Parathyroid adenoma (tissue), 2 donors: ENCODE measurements at regions not wholly inside any gene's neighbourhood (a gene's known extent, or its start where the extent isn't known, plus 50 kb on each side); places are given as distances from the start of the nearest gene placed in this dataset.
"Not testable (repeated sequence)": the region's sequence is repeated elsewhere in the genome, so short reads cannot be mapped to it uniquely, and the experiment has no call there.

ENCODE experiments used
- H2AFZ ChIP-seq: fragments of 300-600 bp; sonication (generic); one replicate; pipeline ENCODE4 v1.7.0; 2017; ENCODE audit warnings: antibody characterized with exemption, mild to moderate bottlenecking
- H3K27ac ChIP-seq: fragments of 300-600 bp; sonication (generic); one replicate; pipeline ENCODE4 v1.7.0; 2017
- H3K27me3 ChIP-seq: fragments of 300-600 bp; sonication (generic); one replicate; pipeline ENCODE4 v1.7.0; 2017; ENCODE audit warnings: low read length; ENCODE audit not compliant: control insufficient read depth, insufficient read depth
- H3K36me3 ChIP-seq: fragments of 300-600 bp; sonication (generic); one replicate; pipeline ENCODE4 v1.7.0; 2017; ENCODE audit warnings: low read length; ENCODE audit not compliant: control insufficient read depth, insufficient read depth
- H3K4me1 ChIP-seq: fragments of 300-600 bp; sonication (generic); one replicate; pipeline ENCODE4 v1.7.0; 2017; ENCODE audit warnings: control low read depth
- H3K4me2 ChIP-seq: fragments of 300-600 bp; sonication (generic); one replicate; pipeline ENCODE4 v1.7.0; 2017; ENCODE audit warnings: low read length
- H3K4me3 ChIP-seq: fragments of 300-600 bp; sonication (generic); one replicate; pipeline ENCODE4 v1.7.0; 2017; ENCODE audit warnings: low read depth, low read length
- H3K79me2 ChIP-seq: fragments of 300-600 bp; sonication (generic); one replicate; pipeline ENCODE4 v1.7.0; 2017; ENCODE audit warnings: control low read depth
- H3K9ac ChIP-seq: fragments of 300-600 bp; sonication (generic); one replicate; pipeline ENCODE4 v1.7.0; 2017; ENCODE audit warnings: mild to moderate bottlenecking
- H3K9me3 ChIP-seq: fragments of 300-600 bp; sonication (generic); one replicate; pipeline ENCODE4 v1.7.0; 2017; ENCODE audit warnings: low read length; ENCODE audit not compliant: control insufficient read depth
- CTCF ChIP-seq: fragments of 300-600 bp; sonication (generic); IDR thresholded peaks from one replicate; pipeline ENCODE4 v1.7.0; 2017; ENCODE audit warnings: antibody characterized with exemption, mild to moderate bottlenecking
- donor health status: primary hyperparathyroidism.

- Histone ChIP-seq H3K4me1 (no peaks in the 10 kb centered on the region), H3K79me2 (no peaks in the 10 kb centered on the region), H3K27me3 (no peaks in the 10 kb centered on the region), H2AFZ (no peak overlapping the region), H3K9ac (no peak overlapping the region), H3K36me3 (no peaks in the 10 kb centered on the region), H3K27ac (no peak overlapping the region), H3K9me3 (no peaks in the 10 kb centered on the region), H3K4me3 (no peak overlapping the region), H3K4me2 (no peak overlapping the region)
- TF ChIP-seq CTCF: no peak
Measured at GRCh38 chr21:8998946-8999681, 1522.3 kb upstream of the TPTE start.

- H3K9me3 ChIP-seq, H3K27me3 ChIP-seq, H3K4me2 ChIP-seq, H3K4me1 ChIP-seq, H3K4me3 ChIP-seq, H3K79me2 ChIP-seq, H2AFZ ChIP-seq, H3K36me3 ChIP-seq, H3K9ac ChIP-seq, H3K27ac ChIP-seq: not testable (repeated sequence)
Measured at GRCh38 chr21:9000132-9000531, 1521.3 kb upstream of the TPTE start.

- not testable (repeated sequence) for H3K4me3 ChIP-seq, H3K9ac ChIP-seq, H3K4me2 ChIP-seq, H3K79me2 ChIP-seq, H2AFZ ChIP-seq, H3K27me3 ChIP-seq, H3K36me3 ChIP-seq, H3K9me3 ChIP-seq, H3K4me1 ChIP-seq, H3K27ac ChIP-seq
Measured at GRCh38 chr21:9000671-9001070, 1520.7 kb upstream of the TPTE start.

- not testable (repeated sequence) for H3K4me1 ChIP-seq, H3K27ac ChIP-seq, H3K79me2 ChIP-seq, H3K27me3 ChIP-seq, H3K9ac ChIP-seq, H3K9me3 ChIP-seq, H3K36me3 ChIP-seq, H3K4me3 ChIP-seq, H2AFZ ChIP-seq, H3K4me2 ChIP-seq
Measured at GRCh38 chr21:9001890-9002663, 1519.3 kb upstream of the TPTE start.

GRCh38 chr21:9003909-9004814 is 1517.2 kb upstream of the TPTE start:
- not testable (repeated sequence) for H2AFZ ChIP-seq, H3K4me1 ChIP-seq, H3K9me3 ChIP-seq, H3K27me3 ChIP-seq, H3K79me2 ChIP-seq, H3K9ac ChIP-seq, H3K27ac ChIP-seq, H3K4me3 ChIP-seq, H3K4me2 ChIP-seq, H3K36me3 ChIP-seq

- not testable (repeated sequence) for H3K4me2 ChIP-seq, H3K79me2 ChIP-seq, H3K27ac ChIP-seq, H3K27me3 ChIP-seq, H3K9ac ChIP-seq, H3K4me1 ChIP-seq, H3K36me3 ChIP-seq, H3K9me3 ChIP-seq, H3K4me3 ChIP-seq, H2AFZ ChIP-seq
Measured at GRCh38 chr21:9004815-9005518, 1516.4 kb upstream of the TPTE start.

- not testable (repeated sequence) for H2AFZ ChIP-seq, H3K27ac ChIP-seq, H3K79me2 ChIP-seq, H3K4me3 ChIP-seq, H3K27me3 ChIP-seq, H3K4me2 ChIP-seq, H3K9me3 ChIP-seq, H3K36me3 ChIP-seq, H3K9ac ChIP-seq, H3K4me1 ChIP-seq
Measured at GRCh38 chr21:9005671-9006070, 1515.7 kb upstream of the TPTE start.

- not testable (repeated sequence) for H3K4me2 ChIP-seq, H2AFZ ChIP-seq, H3K9ac ChIP-seq, H3K27me3 ChIP-seq, H3K79me2 ChIP-seq, H3K4me3 ChIP-seq, H3K4me1 ChIP-seq, H3K36me3 ChIP-seq, H3K27ac ChIP-seq, H3K9me3 ChIP-seq
Measured at GRCh38 chr21:9006111-9006510, 1515.3 kb upstream of the TPTE start.

- H3K27ac ChIP-seq, H3K4me2 ChIP-seq, H3K9ac ChIP-seq, H3K27me3 ChIP-seq, H3K79me2 ChIP-seq, H3K4me1 ChIP-seq, H2AFZ ChIP-seq, H3K36me3 ChIP-seq, H3K4me3 ChIP-seq, H3K9me3 ChIP-seq: not testable (repeated sequence)
Measured at GRCh38 chr21:9006553-9007323, 1514.6 kb upstream of the TPTE start.
